HG02938 (cell line): ENCODE measurements at regions not wholly inside any gene's neighbourhood (a gene's known extent, or its start where the extent isn't known, plus 50 kb on each side); places are given as distances from the start of the nearest gene placed in this dataset.
"Not testable (repeated sequence)": the region's sequence is repeated elsewhere in the genome, so short reads cannot be mapped to it uniquely, and the experiment has no call there.

ENCODE experiments used
- ATAC-seq: cut with Tn5 transposase; IDR thresholded peaks from one replicate; pipeline ENCODE4 v1.9.1; 2021; ENCODE audit warnings: mild to moderate bottlenecking, moderate library complexity; ENCODE audit not compliant: unreplicated experiment

DNA sequence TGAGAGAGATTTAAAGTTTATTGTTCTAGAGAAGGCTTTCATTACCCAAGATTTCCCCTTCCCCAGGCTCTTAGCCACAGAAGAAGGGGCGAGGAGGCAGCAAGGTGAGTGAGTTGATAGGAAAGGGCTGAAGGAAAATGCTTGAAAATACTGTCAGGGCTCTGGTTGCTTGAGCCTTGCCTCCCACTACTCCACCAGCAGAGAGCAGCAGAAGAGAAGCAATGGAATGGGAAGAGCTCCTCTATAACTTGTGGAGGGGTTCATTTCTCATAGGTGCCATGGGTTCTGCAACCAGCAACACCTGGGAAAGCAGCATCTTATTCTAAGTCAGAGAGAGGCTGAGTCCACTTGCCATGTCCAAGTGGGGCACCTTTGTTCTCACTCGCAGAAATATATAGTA lies 184.0 kb upstream of the CNTN6 start:
- no peak for ATAC-seq

DNA sequence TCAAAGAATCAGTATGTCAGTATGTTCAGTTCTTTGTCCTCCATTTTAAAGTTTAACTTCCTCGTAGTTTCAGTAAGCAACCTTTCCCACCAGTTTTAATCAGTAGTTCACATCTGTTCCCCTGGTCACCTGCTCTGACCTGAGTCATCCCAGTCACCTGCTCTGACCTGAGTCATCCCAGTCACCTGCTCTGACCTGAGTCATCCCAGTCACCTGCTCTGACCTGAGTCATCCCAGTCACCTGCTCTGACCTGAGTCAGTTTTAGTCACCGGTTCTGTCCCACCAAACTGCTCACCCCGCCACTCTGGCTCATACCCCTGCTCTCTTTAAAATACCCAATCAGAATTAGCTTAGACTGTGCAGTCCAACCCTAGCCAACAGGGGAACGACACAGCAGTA lies 180.1 kb upstream of the CNTN6 start:
- not testable (repeated sequence) for ATAC-seq

- no peak for ATAC-seq
These were observed 169.5 kb upstream of the CNTN6 start for GRCh38 chr3:923161-923910.

GRCh38 chr3:930866-931265 lies 162.0 kb upstream of the CNTN6 start:
- ATAC-seq = no peak

DNA sequence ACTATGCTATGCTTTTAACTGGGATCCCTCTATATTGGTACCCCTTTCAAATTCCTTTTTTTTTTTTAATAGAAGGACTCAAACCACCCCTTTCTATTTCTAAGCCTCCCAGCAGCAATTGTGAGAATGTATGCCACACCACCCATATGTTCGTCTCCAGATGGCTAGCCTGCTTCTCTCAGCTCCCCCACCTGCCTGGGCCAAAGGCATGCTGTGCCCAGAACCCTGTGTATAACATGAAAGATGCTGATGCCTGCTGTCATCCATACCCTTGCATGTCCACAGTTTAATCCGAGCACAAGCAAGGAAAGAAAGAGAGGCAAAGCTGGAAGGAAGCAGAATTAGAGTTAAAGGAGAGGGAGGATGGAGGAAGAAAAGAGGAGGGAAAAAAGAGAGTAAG lies 159.5 kb upstream of the CNTN6 start:
- no peak for ATAC-seq

- ATAC-seq = no peak
These were observed 148.0 kb upstream of the CNTN6 start for GRCh38 chr3:944786-945185.

DNA sequence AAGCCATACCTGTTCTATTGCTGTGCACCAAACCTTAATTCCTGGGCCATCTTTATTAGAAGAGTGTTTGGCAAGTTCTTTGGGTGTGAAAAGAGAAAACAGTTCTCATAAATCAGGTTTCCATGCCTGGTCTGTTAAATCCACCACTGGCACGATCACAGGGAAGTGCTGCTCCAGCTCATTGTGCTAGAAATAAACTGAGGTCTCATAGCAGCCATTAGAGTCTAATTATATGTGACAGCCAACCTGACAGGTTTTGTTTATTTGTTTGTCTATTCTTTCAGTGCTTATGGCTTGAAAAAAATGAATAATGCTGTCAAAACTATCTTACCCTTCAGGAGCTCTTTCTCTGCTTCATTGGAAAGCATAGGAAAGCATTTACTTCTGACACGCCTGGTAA lies 147.1 kb upstream of the CNTN6 start:
- ATAC-seq = no peak

DNA sequence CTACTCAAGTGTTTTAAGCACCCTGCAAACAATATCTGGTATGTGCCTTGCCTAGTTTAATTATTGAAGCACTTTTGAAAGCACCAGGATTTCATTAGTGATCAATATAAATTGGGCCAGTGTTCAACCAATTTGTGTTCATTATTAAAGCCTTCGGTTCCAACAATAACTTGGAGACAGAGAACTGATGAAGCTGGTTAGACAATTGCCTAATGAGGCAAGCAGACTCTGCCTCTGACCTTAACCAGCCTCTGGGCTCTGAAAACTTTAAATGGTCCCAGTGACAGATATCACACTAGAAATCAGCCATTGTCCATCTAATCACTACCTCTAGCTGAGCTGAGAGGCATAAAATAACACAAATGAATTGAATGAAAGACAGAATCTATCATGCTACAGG lies 139.9 kb upstream of the CNTN6 start:
- no peak for ATAC-seq

- ATAC-seq = no peak
These were observed 129.6 kb upstream of the CNTN6 start for GRCh38 chr3:963255-963654.

- ATAC-seq = no peak
These were observed 129.1 kb upstream of the CNTN6 start for GRCh38 chr3:963755-964154.

DNA sequence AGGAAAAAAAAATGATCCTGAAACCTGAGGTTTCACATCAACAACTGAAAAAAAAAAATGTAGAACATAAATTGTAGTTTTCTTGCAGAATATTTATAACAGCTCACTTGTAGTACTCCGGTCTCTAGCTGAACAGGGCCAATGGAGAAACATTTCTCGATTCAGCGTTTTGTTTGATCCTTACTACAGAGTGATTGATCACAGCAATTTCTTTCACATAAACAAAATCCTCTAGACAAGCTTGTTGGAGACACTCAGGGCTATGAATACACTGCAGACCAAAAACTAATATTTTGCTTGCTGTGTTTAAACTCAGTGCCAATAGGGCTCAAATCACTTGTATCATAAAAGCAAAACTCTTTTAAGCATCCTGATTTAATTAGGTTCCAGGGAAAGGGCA lies 127.0 kb upstream of the CNTN6 start:
- no peak for ATAC-seq

GRCh38 chr3:966341-966740 lies 126.5 kb upstream of the CNTN6 start:
- no peak for ATAC-seq

DNA sequence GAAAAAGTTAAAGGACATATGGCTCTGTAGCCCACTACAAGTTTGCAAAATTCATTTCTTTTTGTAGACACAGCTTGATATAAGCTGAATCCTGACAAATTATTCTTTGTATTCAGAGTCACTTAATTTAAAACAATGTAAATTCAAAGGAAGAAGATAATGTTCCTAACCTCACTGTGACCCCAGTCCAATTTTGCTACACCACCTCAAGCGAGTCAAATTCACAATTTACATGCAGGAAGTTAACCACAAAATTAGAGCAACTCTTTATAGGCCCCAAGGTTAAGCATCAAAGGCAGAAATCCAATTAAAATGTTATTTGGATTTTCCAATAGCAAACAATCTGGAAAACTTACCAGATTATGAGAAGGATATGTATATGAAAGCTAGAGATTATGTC lies 119.5 kb upstream of the CNTN6 start:
- ATAC-seq = no peak

DNA sequence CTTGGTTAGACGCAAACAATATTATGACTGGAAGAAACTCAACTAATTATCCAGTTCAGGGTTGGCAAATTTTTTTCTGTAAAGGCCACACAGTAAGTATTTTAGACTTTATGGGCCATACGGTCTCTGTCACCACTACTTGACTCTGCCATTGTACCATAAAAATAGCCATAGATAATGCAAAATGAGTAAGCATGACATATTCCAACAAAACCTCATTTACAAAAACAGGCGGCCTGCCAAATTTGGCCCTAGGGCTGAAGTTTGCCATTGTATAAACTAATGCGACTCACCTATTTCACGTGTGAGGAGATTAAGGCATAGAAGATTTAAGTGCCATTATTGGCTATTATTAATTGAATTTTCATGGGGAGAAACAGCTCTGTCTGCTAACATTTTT lies 116.8 kb upstream of the CNTN6 start:
- ATAC-seq = no peak

GRCh38 chr3:981156-981555 lies 111.7 kb upstream of the CNTN6 start:
- ATAC-seq = no peak

- no peak for ATAC-seq
These were observed 104.0 kb upstream of the CNTN6 start for GRCh38 chr3:988785-989184.

DNA sequence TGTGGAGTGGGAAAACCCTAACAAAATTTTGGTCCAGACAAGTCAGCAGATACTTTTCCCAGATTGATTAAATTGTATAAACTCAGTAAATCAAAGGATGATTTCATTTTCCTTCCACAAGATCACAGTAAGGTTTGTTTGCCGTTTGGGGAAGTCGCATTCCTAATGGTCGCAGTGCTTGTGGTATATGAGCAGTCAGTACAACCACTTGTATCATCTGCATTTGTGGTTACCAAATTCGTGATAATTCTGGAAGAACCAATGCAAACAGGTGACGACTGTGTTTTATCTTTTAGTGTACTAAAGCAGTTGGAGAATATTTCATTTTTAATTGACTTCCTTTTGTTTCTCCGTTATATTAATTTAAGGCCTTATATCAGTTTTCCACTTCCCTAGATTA lies 100.0 kb upstream of the CNTN6 start:
- no peak for ATAC-seq

- no peak for ATAC-seq
These were observed 90.8 kb upstream of the CNTN6 start for GRCh38 chr3:1002010-1002409.

GRCh38 chr3:1007866-1008265 lies 85.0 kb upstream of the CNTN6 start:
- ATAC-seq = no peak

- no peak for ATAC-seq
These were observed 82.6 kb upstream of the CNTN6 start for GRCh38 chr3:1010228-1010627.

DNA sequence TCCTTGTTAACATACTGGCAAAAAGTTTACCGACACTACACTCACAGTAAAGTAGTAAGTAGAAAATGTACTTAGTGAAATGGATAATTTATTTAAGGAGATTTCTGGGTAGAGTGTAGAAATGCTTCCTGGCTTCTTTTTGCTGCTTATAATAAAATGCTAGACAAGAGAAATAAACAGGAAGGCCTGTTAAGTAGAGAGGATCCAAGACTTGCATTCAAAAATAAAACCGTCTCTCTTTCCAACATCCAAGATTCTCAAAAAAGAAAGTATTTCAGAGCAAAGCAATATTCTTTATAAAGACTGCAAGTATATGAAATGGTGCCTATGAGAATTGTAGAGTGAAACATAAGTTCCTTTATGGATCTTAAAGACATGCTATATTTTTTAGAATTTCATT lies 77.0 kb upstream of the CNTN6 start:
- no peak for ATAC-seq

GRCh38 chr3:1017870-1018269 lies 75.0 kb upstream of the CNTN6 start:
- ATAC-seq = no peak

- ATAC-seq = no peak
These were observed 73.7 kb upstream of the CNTN6 start for GRCh38 chr3:1019157-1019556.
